Adrenal gland (tissue), 5 donors: ENCODE measurements at regions not wholly inside any gene's neighbourhood (a gene's known extent, or its start where the extent isn't known, plus 50 kb on each side); places are given as distances from the start of the nearest gene placed in this dataset.

Experiments
- POLR2A ChIP-seq, 2 donors: fragments of 450-650 bp; IDR thresholded peaks; one replicate each; pipeline ENCODE4 v1.6.1; 2017; ENCODE audit warnings: antibody characterized with exemption in 2 of 2, mild to moderate bottlenecking in 2 of 2, moderate library complexity in 1 of 2
- TF ChIP-seq, protein P1 (sequence below), 6 experiments: fragments of 450-650 bp in 4 of 6; fragments of 200-600 bp in 2 of 6; sonication (generic) in 1 of 6; IDR thresholded peaks; 1 replicate in 5 of 6; 2 replicates in 1 of 6; pipeline versions ENCODE4 v1.5.1 to v1.8.0; 2016 to 2021; ENCODE audit warnings: antibody characterized with exemption in 6 of 6, mild to moderate bottlenecking in 2 of 6, moderate library complexity in 1 of 6
- donor health status: DM: no; HTN: no; CAD: no.

DNA sequence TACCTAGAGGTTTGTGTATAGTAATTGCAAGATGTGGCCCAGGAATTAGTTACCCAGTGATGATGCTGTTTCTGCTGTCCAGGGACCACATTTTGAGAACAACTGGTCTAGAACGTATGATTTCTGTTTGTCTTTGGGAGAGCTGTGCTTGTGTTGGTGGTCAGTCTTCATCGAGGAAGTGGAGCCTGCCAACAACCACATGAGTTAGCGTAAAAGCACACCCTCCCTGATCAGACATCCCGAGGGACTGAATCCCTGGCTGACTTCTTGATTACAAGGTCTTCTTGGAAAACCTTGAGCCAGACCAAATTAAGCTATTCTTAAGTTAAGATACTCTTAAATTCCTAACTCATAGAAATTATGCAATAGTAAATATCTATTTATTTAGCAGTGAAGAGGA lies 81.7 kb upstream of the ZPLD1 start:
- TF ChIP-seq POLR2A (IDR thresholded peaks at IDR 0.05), result no peak
- TF ChIP-seq, protein P1, sequence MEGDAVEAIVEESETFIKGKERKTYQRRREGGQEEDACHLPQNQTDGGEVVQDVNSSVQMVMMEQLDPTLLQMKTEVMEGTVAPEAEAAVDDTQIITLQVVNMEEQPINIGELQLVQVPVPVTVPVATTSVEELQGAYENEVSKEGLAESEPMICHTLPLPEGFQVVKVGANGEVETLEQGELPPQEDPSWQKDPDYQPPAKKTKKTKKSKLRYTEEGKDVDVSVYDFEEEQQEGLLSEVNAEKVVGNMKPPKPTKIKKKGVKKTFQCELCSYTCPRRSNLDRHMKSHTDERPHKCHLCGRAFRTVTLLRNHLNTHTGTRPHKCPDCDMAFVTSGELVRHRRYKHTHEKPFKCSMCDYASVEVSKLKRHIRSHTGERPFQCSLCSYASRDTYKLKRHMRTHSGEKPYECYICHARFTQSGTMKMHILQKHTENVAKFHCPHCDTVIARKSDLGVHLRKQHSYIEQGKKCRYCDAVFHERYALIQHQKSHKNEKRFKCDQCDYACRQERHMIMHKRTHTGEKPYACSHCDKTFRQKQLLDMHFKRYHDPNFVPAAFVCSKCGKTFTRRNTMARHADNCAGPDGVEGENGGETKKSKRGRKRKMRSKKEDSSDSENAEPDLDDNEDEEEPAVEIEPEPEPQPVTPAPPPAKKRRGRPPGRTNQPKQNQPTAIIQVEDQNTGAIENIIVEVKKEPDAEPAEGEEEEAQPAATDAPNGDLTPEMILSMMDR (IDR thresholded peaks at IDR 0.05), result no peak
